A673 (cell line): ENCODE measurements at regions not wholly inside any gene's neighbourhood (a gene's known extent, or its start where the extent isn't known, plus 50 kb on each side); places are given as distances from the start of the nearest gene placed in this dataset.
"Not testable (repeated sequence)": the region's sequence is repeated elsewhere in the genome, so short reads cannot be mapped to it uniquely, and the experiment has no call there.

ENCODE experiments used
- BruUV-seq: library from RNA; stranded (reverse); fragments of 400-500 nt; replicated peaks from 2 replicates; lab custom pipeline; 2021; lab: Mats Ljungman, UMichigan
- CTCF ChIA-PET: fragments of 300-600 bp; sonication (Branson Sonifier 250); formaldehyde crosslinking; loops from one replicate; lab custom pipeline; 2022; ENCODE audit warnings: antibody characterized with exemption; lab: Charles Lee
- POLR2A ChIA-PET: fragments of 300-600 bp; sonication (Branson Sonifier 250); formaldehyde crosslinking; loops from one replicate; lab custom pipeline; 2022; ENCODE audit warnings: antibody characterized with exemption; ENCODE audit not compliant: low non-redundant PET; lab: Charles Lee
- DNase-seq: peaks from one replicate; pipeline ENCODE4 v3.0.0-alpha.2; 2015; ENCODE audit warnings: low spot score
- H3K27ac ChIP-seq: fragments of 200-600 bp; sonication (generic); 2 replicates; pipeline ENCODE4 v1.5.1; 2016; ENCODE audit warnings: mixed run types, low read depth, mild to moderate bottlenecking, mixed read lengths, antibody characterized with exemption, low read length; ENCODE audit not compliant: poor library complexity, severe bottlenecking
- H3K27me3 ChIP-seq: fragments of 200-600 bp; sonication (generic); replicated peaks from 2 replicates; pipeline ENCODE4 v1.6.1; 2017; ENCODE audit warnings: mixed run types, low read depth, mild to moderate bottlenecking, mixed read lengths, antibody characterized with exemption, low read length; ENCODE audit not compliant: insufficient read depth, poor library complexity
- H3K36me3 ChIP-seq: fragments of 200-600 bp; sonication (generic); 2 replicates; pipeline ENCODE4 v1.6.1; 2016; ENCODE audit warnings: mixed run types, mild to moderate bottlenecking, mixed read lengths, antibody characterized with exemption, low read length; ENCODE audit not compliant: insufficient read depth, poor library complexity, severe bottlenecking
- H3K4me1 ChIP-seq: fragments of 200-600 bp; sonication (generic); 2 replicates; pipeline ENCODE4 v1.6.1; 2017; ENCODE audit warnings: mixed run types, mild to moderate bottlenecking, mixed read lengths, antibody characterized with exemption, low read length; ENCODE audit not compliant: insufficient read depth, poor library complexity, severe bottlenecking
- H3K4me3 ChIP-seq: fragments of 200-600 bp; sonication (generic); 2 replicates; pipeline ENCODE4 v1.5.1; 2016; ENCODE audit warnings: low read depth, mixed run types, mild to moderate bottlenecking, mixed read lengths, low read length; ENCODE audit not compliant: poor library complexity, severe bottlenecking
- H3K9me3 ChIP-seq: fragments of 200-600 bp; sonication (generic); 2 replicates; pipeline ENCODE4 v1.6.1; 2016; ENCODE audit warnings: mixed run types, low read depth, mild to moderate bottlenecking, mixed read lengths, antibody characterized with exemption, low read length; ENCODE audit not compliant: poor library complexity, severe bottlenecking
- CTCF ChIP-seq: fragments of 300-800, 200-600 bp; sonication (generic); conservative IDR thresholded peaks from 2 replicates; pipeline ENCODE4 v1.5.1; 2017; ENCODE audit warnings: low read depth, mild to moderate bottlenecking, antibody characterized with exemption, low read length, moderate library complexity, mixed read lengths
- EZH2 ChIP-seq: fragments of 200-600 bp; sonication (generic); IDR thresholded peaks from 2 replicates; pipeline ENCODE4 v1.6.1; 2017; ENCODE audit warnings: borderline replicate concordance, low read depth, mild to moderate bottlenecking, mixed read lengths, antibody characterized with exemption, low read length; ENCODE audit not compliant: poor library complexity, severe bottlenecking
- intact Hi-C: fragments of 100-400 bp; cut with micrococcal nuclease; formaldehyde crosslinking; loops from one replicate; pipeline ENCODE4 v1.10.0; 2022; ENCODE audit not compliant: unreplicated experiment

GRCh38 chr7:145698526-145699262 lies 417.9 kb upstream of the CNTNAP2 start:
- no peak for TF ChIP-seq EZH2
- no peak for TF ChIP-seq CTCF
- ChIA-PET CTCF (no interaction called here), POLR2A (no interaction called here)
- intact Hi-C loops: no loop called here
- no peak overlapping the region for H3K4me3 ChIP-seq
- no peaks in the 10 kb centered on the region for H3K27me3 ChIP-seq
- H3K27ac ChIP-seq: no peak overlapping the region
- no peaks in the 10 kb centered on the region for H3K36me3 ChIP-seq
- H3K4me1 ChIP-seq: no peaks in the 10 kb centered on the region
- no TSS peak for BruUV-seq
- H3K9me3 ChIP-seq: no peaks in the 10 kb centered on the region
- no peak for DNase-seq

GRCh38 chr7:145697412-145698107 lies 419.0 kb upstream of the CNTNAP2 start:
- H3K9me3 ChIP-seq, BruUV-seq, H3K27me3 ChIP-seq, H3K4me3 ChIP-seq, H3K4me1 ChIP-seq, H3K27ac ChIP-seq, POLR2A ChIA-PET, DNase-seq, CTCF ChIA-PET, intact Hi-C loops, H3K36me3 ChIP-seq: not testable (repeated sequence)

GRCh38 chr7:145696071-145696470 lies 420.5 kb upstream of the CNTNAP2 start:
- ChIA-PET CTCF (no interaction called here), POLR2A (no interaction called here)
- intact Hi-C loops: no loop called here
- TF ChIP-seq CTCF: no peak
- no peak for TF ChIP-seq EZH2
- no peak for DNase-seq
- H3K9me3 ChIP-seq: no peaks in the 10 kb centered on the region
- no peaks in the 10 kb centered on the region for H3K27me3 ChIP-seq
- H3K4me1 ChIP-seq: no peaks in the 10 kb centered on the region
- no peak overlapping the region for H3K27ac ChIP-seq
- no peak overlapping the region for H3K4me3 ChIP-seq
- H3K36me3 ChIP-seq: no peaks in the 10 kb centered on the region
- BruUV-seq: no TSS peak
